Heart left ventricle (tissue), 13 donors: ENCODE measurements at regions not wholly inside any gene's neighbourhood (a gene's known extent, or its start where the extent isn't known, plus 50 kb on each side); places are given as distances from the start of the nearest gene placed in this dataset.

ENCODE experiments used
- POLR2A ChIP-seq, 2 donors: fragments of 450-650 bp; IDR thresholded peaks; one replicate each; pipeline ENCODE4 v1.6.1; 2017; ENCODE audit warnings: antibody characterized with exemption in 2 of 2, mild to moderate bottlenecking in 2 of 2, moderate library complexity in 2 of 2
- TF ChIP-seq, protein P1 (sequence below), 12 donors: fragments of 200-600 bp; sonication (generic) in 4 of 12; IDR thresholded peaks; one replicate each; pipeline versions ENCODE4 v1.5.0 to v1.8.0; 2018 to 2022; ENCODE audit warnings: antibody characterized with exemption in 12 of 12, mild to moderate bottlenecking in 5 of 12
- donor health status: ischemic (EF 13 %, LVEDD 7.1; RV severe dilation, severe dysfunction).
- donor health status: DM: no; HTN: yes; CAD: no.
- donor health status: DM: no; HTN: no; CAD: no.
- donor health status: ischemic (EF 25% LVEDD 6.9; RV normal size, moderate dysfunction).
- donor health status: ischemic (EF 25% LVEDD 5.7; RV mildly dilated, moderate dysfunction).
- donor health status: ischemic (EF 35%, LVEDD 5.7; RV mildly dilated, moderate dysfunction).
- donor health status: nonischemic (EF 11% LVEDD 7.7; RV severe dilation, severe dysfunction).
- donor health status: DM: yes; HTN: yes; CAD: no.
- donor health status: PGD.
- donor health status: ischemic (EF 29% LVEDD 5.4; RV normal size, mild dysfunction).
- donor health status: nonischemic (EF 23%, LVEDD 6.1; RV moderate dilation, normal function).

- TF ChIP-seq, protein P1, sequence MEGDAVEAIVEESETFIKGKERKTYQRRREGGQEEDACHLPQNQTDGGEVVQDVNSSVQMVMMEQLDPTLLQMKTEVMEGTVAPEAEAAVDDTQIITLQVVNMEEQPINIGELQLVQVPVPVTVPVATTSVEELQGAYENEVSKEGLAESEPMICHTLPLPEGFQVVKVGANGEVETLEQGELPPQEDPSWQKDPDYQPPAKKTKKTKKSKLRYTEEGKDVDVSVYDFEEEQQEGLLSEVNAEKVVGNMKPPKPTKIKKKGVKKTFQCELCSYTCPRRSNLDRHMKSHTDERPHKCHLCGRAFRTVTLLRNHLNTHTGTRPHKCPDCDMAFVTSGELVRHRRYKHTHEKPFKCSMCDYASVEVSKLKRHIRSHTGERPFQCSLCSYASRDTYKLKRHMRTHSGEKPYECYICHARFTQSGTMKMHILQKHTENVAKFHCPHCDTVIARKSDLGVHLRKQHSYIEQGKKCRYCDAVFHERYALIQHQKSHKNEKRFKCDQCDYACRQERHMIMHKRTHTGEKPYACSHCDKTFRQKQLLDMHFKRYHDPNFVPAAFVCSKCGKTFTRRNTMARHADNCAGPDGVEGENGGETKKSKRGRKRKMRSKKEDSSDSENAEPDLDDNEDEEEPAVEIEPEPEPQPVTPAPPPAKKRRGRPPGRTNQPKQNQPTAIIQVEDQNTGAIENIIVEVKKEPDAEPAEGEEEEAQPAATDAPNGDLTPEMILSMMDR (IDR thresholded peaks at IDR 0.05), result no peak
- TF ChIP-seq POLR2A (IDR thresholded peaks at IDR 0.05), result no peak
Observed at GRCh38 chr4:62740296-62740695, 1540.2 kb downstream of the ADGRL3 start.
